WTC11 (cell line): ENCODE measurements at regions not wholly inside any gene's neighbourhood (a gene's known extent, or its start where the extent isn't known, plus 50 kb on each side); places are given as distances from the start of the nearest gene placed in this dataset.

Source experiments
- ATAC-seq: fragments of 200-7000 bp; cut with Tn5 transposase; 2 replicates; pipeline ENCODE4 v1.10.0; 2021; ENCODE audit warnings: mild to moderate bottlenecking, moderate library complexity
- CTCF ChIA-PET: fragments of 300-600 bp; sonication (Branson Sonifier 250); formaldehyde crosslinking; loops from one replicate; lab custom pipeline; 2021; ENCODE audit warnings: antibody characterized with exemption; lab: Charles Lee
- POLR2A ChIA-PET: fragments of 350-600 bp; sonication (Branson Sonifier 250); formaldehyde crosslinking; loops from one replicate; lab custom pipeline; 2021; ENCODE audit warnings: antibody characterized with exemption; lab: Charles Lee
- DNase-seq: peaks from one replicate; pipeline ENCODE4 v3.0.0; 2021; ENCODE audit warnings: low spot score
- H3K27ac Mint-ChIP-seq: 2 replicates; pipeline ENCODE4 v1.8.0; 2021; ENCODE audit warnings: mixed read lengths
- H3K27me3 Mint-ChIP-seq: 2 replicates; pipeline ENCODE4 v1.8.0; 2021; ENCODE audit warnings: low read depth, mild to moderate bottlenecking, moderate library complexity, mixed read lengths
- H3K36me3 Mint-ChIP-seq: 2 replicates; pipeline ENCODE4 v1.8.0; 2021; ENCODE audit warnings: mixed read lengths
- H3K4me1 Mint-ChIP-seq: 2 replicates; pipeline ENCODE4 v1.8.0; 2022; ENCODE audit warnings: mixed read lengths
- H3K4me3 Mint-ChIP-seq: 2 replicates; pipeline ENCODE4 v1.8.0; 2021; ENCODE audit warnings: mild to moderate bottlenecking, moderate library complexity, mixed read lengths
- H3K9me3 Mint-ChIP-seq: 2 replicates; pipeline ENCODE4 v1.8.0; 2021; ENCODE audit warnings: mixed read lengths
- CBFB ChIP-seq: sonication (generic); formaldehyde crosslinking; IDR thresholded peaks from 2 replicates; pipeline ENCODE4 v1.8.1; 2022; ENCODE audit warnings: mild to moderate bottlenecking, low read depth, missing genetic modification reagents
- CDX4 ChIP-seq: fragments of 250-450 bp; sonication (Bioruptor Pico); IDR thresholded peaks from 2 replicates; pipeline ENCODE4 v1.9.0; 2021; ENCODE audit warnings: moderate library complexity, mild to moderate bottlenecking, inconsistent platforms, borderline replicate concordance
- CREM ChIP-seq: sonication (generic); formaldehyde crosslinking; IDR thresholded peaks from 2 replicates; pipeline ENCODE4 v1.8.1; 2022; ENCODE audit warnings: mild to moderate bottlenecking, missing genetic modification reagents, moderate library complexity
- E2F1 ChIP-seq: sonication (generic); formaldehyde crosslinking; IDR thresholded peaks from 2 replicates; pipeline ENCODE4 v1.8.0; 2022; ENCODE audit warnings: mild to moderate bottlenecking, missing genetic modification reagents
- ELF4 ChIP-seq: sonication (generic); formaldehyde crosslinking; IDR thresholded peaks from 2 replicates; pipeline ENCODE4 v1.8.1; 2022; ENCODE audit warnings: low read depth, mild to moderate bottlenecking, moderate library complexity, missing genetic modification reagents
- ESRRA ChIP-seq: sonication (generic); formaldehyde crosslinking; IDR thresholded peaks from 2 replicates; pipeline ENCODE4 v1.8.1; 2022; ENCODE audit warnings: mild to moderate bottlenecking, missing genetic modification reagents, borderline replicate concordance
- GABPB1 ChIP-seq: sonication (generic); formaldehyde crosslinking; IDR thresholded peaks from 2 replicates; pipeline ENCODE4 v1.8.1; 2023; ENCODE audit warnings: mild to moderate bottlenecking, missing genetic modification reagents
- GRHL2 ChIP-seq: fragments of 250-450 bp; sonication (Bioruptor Pico); IDR thresholded peaks from 2 replicates; pipeline ENCODE4 v1.8.0; 2022; ENCODE audit warnings: mild to moderate bottlenecking, moderate library complexity; ENCODE audit not compliant: insufficient replicate concordance, severe bottlenecking
- JAZF1 ChIP-seq: fragments of 250-450 bp; sonication (Bioruptor Pico); IDR thresholded peaks from 2 replicates; pipeline ENCODE4 v1.9.0; 2021; ENCODE audit warnings: moderate library complexity, mild to moderate bottlenecking, inconsistent platforms
- KAT7 ChIP-seq: sonication (generic); formaldehyde crosslinking; IDR thresholded peaks from 2 replicates; pipeline ENCODE4 v1.8.1; 2023; ENCODE audit warnings: missing genetic modification reagents, mild to moderate bottlenecking, borderline replicate concordance
- MAX ChIP-seq: sonication (generic); formaldehyde crosslinking; IDR thresholded peaks from 2 replicates; pipeline ENCODE4 v1.8.0; 2022; ENCODE audit warnings: mild to moderate bottlenecking, missing genetic modification reagents
- MLX ChIP-seq: sonication (generic); formaldehyde crosslinking; IDR thresholded peaks from 2 replicates; pipeline ENCODE4 v1.8.1; 2023; ENCODE audit warnings: mild to moderate bottlenecking, missing genetic modification reagents, moderate library complexity
- MYBL2 ChIP-seq: sonication (generic); formaldehyde crosslinking; IDR thresholded peaks from 2 replicates; pipeline ENCODE4 v1.8.1; 2023; ENCODE audit warnings: mild to moderate bottlenecking, moderate library complexity, missing genetic modification reagents
- NR2C2 ChIP-seq: sonication (generic); formaldehyde crosslinking; IDR thresholded peaks from 2 replicates; pipeline ENCODE4 v1.8.0; 2022; ENCODE audit warnings: mild to moderate bottlenecking, missing genetic modification reagents
- NR3C1 ChIP-seq: sonication (generic); formaldehyde crosslinking; conservative IDR thresholded peaks from 2 replicates; pipeline ENCODE4 v1.8.1; 2023; ENCODE audit warnings: low read depth, mild to moderate bottlenecking, missing genetic modification reagents
- PRRX2 ChIP-seq: fragments of 250-450 bp; sonication (Bioruptor Pico); IDR thresholded peaks from 2 replicates; pipeline ENCODE4 v1.8.0; 2021; ENCODE audit warnings: mild to moderate bottlenecking
- SOX15 ChIP-seq: fragments of 250-450 bp; sonication (Bioruptor Pico); IDR thresholded peaks from 2 replicates; pipeline ENCODE4 v1.9.0; 2021; ENCODE audit warnings: mild to moderate bottlenecking
- TEAD1 ChIP-seq: sonication (generic); formaldehyde crosslinking; IDR thresholded peaks from 2 replicates; pipeline ENCODE4 v1.8.0; 2022; ENCODE audit warnings: mild to moderate bottlenecking, missing genetic modification reagents
- TEAD4 ChIP-seq: sonication (generic); formaldehyde crosslinking; IDR thresholded peaks from 2 replicates; pipeline ENCODE4 v1.8.0; 2022; ENCODE audit warnings: mild to moderate bottlenecking, missing genetic modification reagents
- ZNF138 ChIP-seq: sonication (generic); formaldehyde crosslinking; conservative IDR thresholded peaks from 2 replicates; pipeline ENCODE4 v1.8.1; 2022; ENCODE audit warnings: mild to moderate bottlenecking, moderate library complexity, missing genetic modification reagents
- ZNF396 ChIP-seq: fragments of 250-450 bp; sonication (Bioruptor Pico); IDR thresholded peaks from 2 replicates; pipeline ENCODE4 v1.8.0; 2021; ENCODE audit warnings: mild to moderate bottlenecking, moderate library complexity, borderline replicate concordance
- ZNF671 ChIP-seq: fragments of 250-450 bp; sonication (Bioruptor Pico); IDR thresholded peaks from 2 replicates; pipeline ENCODE4 v1.8.0; 2021; ENCODE audit warnings: mild to moderate bottlenecking

GRCh38 chr9:108062680-108063079 lies 573.1 kb upstream of the KLF4 start:
- POLR2A ChIA-PET, result no interaction called here
- Mint-ChIP-seq H3K36me3 (no peaks in the 10 kb centered on the region), H3K27me3 (no peaks in the 10 kb centered on the region; the same call in 1 of the 2 replicates)

GRCh38 chr9:108060175-108060574 lies 570.6 kb upstream of the KLF4 start:
- ATAC-seq (no peak), DNase-seq (no peak)
- Mint-ChIP-seq H3K9me3 (no peaks in the 10 kb centered on the region; the same call in 1 of the 2 replicates), H3K36me3 (no peaks in the 10 kb centered on the region), H3K4me3 (no peak overlapping the region), H3K27me3 (no peaks in the 10 kb centered on the region), H3K27ac (no peak overlapping the region), H3K4me1 (peaks cover 25% of the 10 kb centered on the region)
- TF ChIP-seq TEAD1 (no peak), ZNF671 (CRISPR knock-in tag) (no peak), MYBL2 (CRISPR knock-in tag) (no peak)
- ChIA-PET CTCF (no interaction called here), POLR2A (no interaction called here)

More at GRCh38 chr9:108062680-108063079, 573.1 kb upstream of the KLF4 start:
- no peak for ATAC-seq
- Mint-ChIP-seq H3K4me1 (peaks cover 21% of the 10 kb centered on the region), H3K4me3 (no peak overlapping the region), H3K27ac (no peak overlapping the region), H3K9me3 (peaks cover 6% of the 10 kb centered on the region)
- TF ChIP-seq GABPB1 (CRISPR knock-in tag) (no peak), ESRRA (CRISPR knock-in tag) (no peak), MLX (CRISPR knock-in tag) (no peak), SOX15 (CRISPR knock-in tag) (no peak), KAT7 (no peak), MAX (CRISPR knock-in tag) (no peak), NR3C1 (CRISPR knock-in tag) (no peak)
- CTCF ChIA-PET, result no interaction called here
- no peak for DNase-seq

GRCh38 chr9:108058135-108058814 lies 568.7 kb upstream of the KLF4 start:
- no peak for TF ChIP-seq CDX4 (CRISPR knock-in tag)
- ChIA-PET POLR2A (no interaction called here), CTCF (no interaction called here)
- Mint-ChIP-seq H3K27me3 (peaks cover 14% of the 10 kb centered on the region), H3K4me3 (no peak overlapping the region), H3K9me3 (no peaks in the 10 kb centered on the region; the same call in 1 of the 2 replicates), H3K36me3 (no peaks in the 10 kb centered on the region), H3K4me1 (peaks cover 26% of the 10 kb centered on the region), H3K27ac (no peak overlapping the region)
- no peak for ATAC-seq
- no peak for DNase-seq

GRCh38 chr9:108057421-108058134 lies 568.0 kb upstream of the KLF4 start:
- Mint-ChIP-seq H3K9me3 (no peaks in the 10 kb centered on the region; the same call in 1 of the 2 replicates), H3K4me3 (no peak overlapping the region), H3K36me3 (no peaks in the 10 kb centered on the region), H3K4me1 (peaks cover 33% of the 10 kb centered on the region), H3K27ac (no peak overlapping the region), H3K27me3 (peaks cover 21% of the 10 kb centered on the region)
- DNase-seq (no peak), ATAC-seq (no peak)
- CTCF ChIA-PET, result no interaction called here
- POLR2A ChIA-PET, result no interaction called here
- TF ChIP-seq CREM, result no peak
- TF ChIP-seq ELF4 (CRISPR knock-in tag), result no peak
- TF ChIP-seq GRHL2, result no peak
- no peak for TF ChIP-seq ZNF396
- TF ChIP-seq TEAD4 (CRISPR knock-in tag), result no peak
- no peak for TF ChIP-seq MLX (CRISPR knock-in tag)
- TF ChIP-seq ZNF138 (CRISPR knock-in tag), result no peak
- TF ChIP-seq CBFB (CRISPR knock-in tag), result no peak
- TF ChIP-seq GABPB1 (CRISPR knock-in tag), result no peak
- TF ChIP-seq NR2C2 (CRISPR knock-in tag), result no peak
- TF ChIP-seq E2F1 (CRISPR knock-in tag), result no peak
- TF ChIP-seq JAZF1 (CRISPR knock-in tag), result no peak
- TF ChIP-seq TEAD1, result no peak
- no peak for TF ChIP-seq PRRX2 (CRISPR knock-in tag)
